Parathyroid adenoma (tissue), 2 donors: ENCODE measurements at regions not wholly inside any gene's neighbourhood (a gene's known extent, or its start where the extent isn't known, plus 50 kb on each side); places are given as distances from the start of the nearest gene placed in this dataset.

ENCODE experiments used
- H2AFZ ChIP-seq: fragments of 300-600 bp; sonication (generic); one replicate; pipeline ENCODE4 v1.7.0; 2017; ENCODE audit warnings: antibody characterized with exemption, mild to moderate bottlenecking
- H3K27ac ChIP-seq: fragments of 300-600 bp; sonication (generic); one replicate; pipeline ENCODE4 v1.7.0; 2017
- H3K27me3 ChIP-seq: fragments of 300-600 bp; sonication (generic); one replicate; pipeline ENCODE4 v1.7.0; 2017; ENCODE audit warnings: low read length; ENCODE audit not compliant: control insufficient read depth, insufficient read depth
- H3K36me3 ChIP-seq: fragments of 300-600 bp; sonication (generic); one replicate; pipeline ENCODE4 v1.7.0; 2017; ENCODE audit warnings: low read length; ENCODE audit not compliant: control insufficient read depth, insufficient read depth
- H3K4me1 ChIP-seq: fragments of 300-600 bp; sonication (generic); one replicate; pipeline ENCODE4 v1.7.0; 2017; ENCODE audit warnings: control low read depth
- H3K4me2 ChIP-seq: fragments of 300-600 bp; sonication (generic); one replicate; pipeline ENCODE4 v1.7.0; 2017; ENCODE audit warnings: low read length
- H3K4me3 ChIP-seq: fragments of 300-600 bp; sonication (generic); one replicate; pipeline ENCODE4 v1.7.0; 2017; ENCODE audit warnings: low read depth, low read length
- H3K79me2 ChIP-seq: fragments of 300-600 bp; sonication (generic); one replicate; pipeline ENCODE4 v1.7.0; 2017; ENCODE audit warnings: control low read depth
- H3K9ac ChIP-seq: fragments of 300-600 bp; sonication (generic); one replicate; pipeline ENCODE4 v1.7.0; 2017; ENCODE audit warnings: mild to moderate bottlenecking
- H3K9me3 ChIP-seq: fragments of 300-600 bp; sonication (generic); one replicate; pipeline ENCODE4 v1.7.0; 2017; ENCODE audit warnings: low read length; ENCODE audit not compliant: control insufficient read depth
- TF ChIP-seq, protein P1 (sequence below): fragments of 300-600 bp; sonication (generic); IDR thresholded peaks from one replicate; pipeline ENCODE4 v1.7.0; 2017; ENCODE audit warnings: antibody characterized with exemption, mild to moderate bottlenecking
- donor health status: primary hyperparathyroidism.

DNA sequence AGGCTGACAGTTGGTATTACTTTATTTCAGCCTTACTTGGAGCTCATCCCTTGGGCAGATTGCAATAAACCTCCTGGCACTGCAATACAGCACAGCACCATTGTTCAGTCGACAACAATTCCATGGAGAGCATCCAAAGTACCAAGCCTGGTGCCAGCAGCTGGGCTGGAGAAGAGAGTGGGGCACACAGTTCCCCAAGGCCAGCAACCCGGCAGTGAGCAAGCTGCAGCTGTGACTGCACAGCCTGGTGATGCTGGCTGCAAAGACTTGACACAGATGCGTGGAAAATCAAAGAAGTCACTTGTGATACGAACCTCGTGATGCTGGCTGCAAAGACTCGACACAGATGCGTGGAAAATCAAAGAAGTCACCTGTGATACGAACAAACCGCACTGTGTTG, 125.4 kb downstream of the ATPSCKMT start:
- Histone ChIP-seq H3K36me3 (no peaks in the 10 kb centered on the region), H3K4me3 (no peak overlapping the region), H3K79me2 (no peaks in the 10 kb centered on the region), H3K9ac (no peak overlapping the region), H3K4me2 (no peak overlapping the region), H3K27ac (no peak overlapping the region), H3K9me3 (no peaks in the 10 kb centered on the region), H2AFZ (no peak overlapping the region), H3K27me3 (no peaks in the 10 kb centered on the region), H3K4me1 (no peaks in the 10 kb centered on the region)
- TF ChIP-seq, protein P1, sequence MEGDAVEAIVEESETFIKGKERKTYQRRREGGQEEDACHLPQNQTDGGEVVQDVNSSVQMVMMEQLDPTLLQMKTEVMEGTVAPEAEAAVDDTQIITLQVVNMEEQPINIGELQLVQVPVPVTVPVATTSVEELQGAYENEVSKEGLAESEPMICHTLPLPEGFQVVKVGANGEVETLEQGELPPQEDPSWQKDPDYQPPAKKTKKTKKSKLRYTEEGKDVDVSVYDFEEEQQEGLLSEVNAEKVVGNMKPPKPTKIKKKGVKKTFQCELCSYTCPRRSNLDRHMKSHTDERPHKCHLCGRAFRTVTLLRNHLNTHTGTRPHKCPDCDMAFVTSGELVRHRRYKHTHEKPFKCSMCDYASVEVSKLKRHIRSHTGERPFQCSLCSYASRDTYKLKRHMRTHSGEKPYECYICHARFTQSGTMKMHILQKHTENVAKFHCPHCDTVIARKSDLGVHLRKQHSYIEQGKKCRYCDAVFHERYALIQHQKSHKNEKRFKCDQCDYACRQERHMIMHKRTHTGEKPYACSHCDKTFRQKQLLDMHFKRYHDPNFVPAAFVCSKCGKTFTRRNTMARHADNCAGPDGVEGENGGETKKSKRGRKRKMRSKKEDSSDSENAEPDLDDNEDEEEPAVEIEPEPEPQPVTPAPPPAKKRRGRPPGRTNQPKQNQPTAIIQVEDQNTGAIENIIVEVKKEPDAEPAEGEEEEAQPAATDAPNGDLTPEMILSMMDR = no peak

DNA sequence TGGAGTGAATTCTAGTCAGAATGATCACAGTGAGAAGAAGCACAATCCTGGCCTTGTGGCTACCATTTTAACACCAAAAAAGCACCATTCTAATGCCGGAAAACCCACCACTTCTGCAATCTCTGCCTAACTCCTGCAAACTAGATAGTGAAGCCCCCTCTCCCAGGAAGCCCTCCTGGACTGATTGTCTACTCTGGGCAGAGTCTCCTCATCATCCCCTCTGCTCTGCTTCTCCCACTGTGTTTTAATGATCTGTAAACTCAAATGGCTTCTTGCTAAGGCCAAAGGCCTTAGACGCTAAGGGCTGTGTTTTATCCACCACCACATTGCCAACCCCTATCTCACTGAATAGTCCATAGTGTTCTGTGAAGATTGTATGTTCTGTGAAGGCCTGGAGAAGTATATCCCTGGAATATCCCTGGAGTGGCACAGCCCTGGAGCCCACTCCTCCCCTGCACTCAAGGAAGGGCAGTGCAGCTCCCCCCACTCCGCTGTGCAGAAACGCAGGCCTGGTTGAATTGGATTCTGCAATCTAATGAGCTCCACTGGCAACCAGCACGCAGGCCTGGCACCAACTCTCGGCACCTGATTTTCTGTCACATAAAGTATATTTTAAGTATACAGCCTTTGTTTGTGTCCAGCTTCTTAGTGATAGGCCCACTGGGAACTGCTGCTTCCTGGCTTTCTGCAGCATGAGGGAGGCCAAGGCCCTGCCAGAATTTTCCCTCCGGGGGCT, 126.3 kb downstream of the ATPSCKMT start:
- H3K4me2 ChIP-seq = no peak overlapping the region
- no peaks in the 10 kb centered on the region for H3K27me3 ChIP-seq
- H3K27ac ChIP-seq = no peak overlapping the region
- no peaks in the 10 kb centered on the region for H3K9me3 ChIP-seq
- no peaks in the 10 kb centered on the region for H3K79me2 ChIP-seq
- H3K36me3 ChIP-seq = no peaks in the 10 kb centered on the region
- H2AFZ ChIP-seq = no peak overlapping the region
- H3K4me3 ChIP-seq = no peak overlapping the region
- TF ChIP-seq, protein P1 = no peak
- H3K9ac ChIP-seq = no peak overlapping the region
- H3K4me1 ChIP-seq = no peaks in the 10 kb centered on the region

DNA sequence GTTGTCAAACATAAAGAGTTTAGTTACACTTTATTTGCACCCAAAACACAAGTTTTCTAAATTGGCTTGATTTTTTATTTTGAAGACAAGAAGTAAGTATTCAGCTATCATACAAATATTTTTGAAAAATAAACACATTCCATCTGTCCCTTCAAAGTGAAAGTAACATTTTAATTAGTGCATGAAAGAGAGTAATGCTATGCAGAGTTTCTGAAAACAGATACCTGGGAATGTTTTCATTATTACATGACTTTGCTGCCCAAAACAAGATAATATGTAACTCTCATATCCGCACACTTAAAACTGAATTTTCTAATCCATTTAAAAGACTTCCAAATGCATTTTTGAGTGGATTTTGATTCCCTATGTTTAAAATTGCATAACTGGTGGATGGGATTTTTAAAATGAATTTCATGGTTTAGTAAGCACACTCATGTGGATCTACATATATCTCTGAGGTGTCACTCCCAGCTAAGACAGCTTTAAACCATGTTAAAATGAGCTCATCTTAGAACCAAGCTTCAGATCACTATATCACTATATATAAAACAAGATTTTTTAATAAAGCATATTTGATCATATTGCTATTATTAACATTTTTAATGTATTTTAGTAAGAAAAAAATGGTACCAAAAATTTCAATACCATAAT, 127.5 kb downstream of the ATPSCKMT start:
- Histone ChIP-seq H3K9me3 (no peaks in the 10 kb centered on the region), H3K36me3 (no peaks in the 10 kb centered on the region), H3K4me2 (no peak overlapping the region), H3K4me3 (no peak overlapping the region), H3K4me1 (no peaks in the 10 kb centered on the region), H3K9ac (no peak overlapping the region), H3K27ac (no peak overlapping the region), H2AFZ (no peak overlapping the region), H3K27me3 (no peaks in the 10 kb centered on the region), H3K79me2 (no peaks in the 10 kb centered on the region)
- TF ChIP-seq, protein P1 = no peak

DNA sequence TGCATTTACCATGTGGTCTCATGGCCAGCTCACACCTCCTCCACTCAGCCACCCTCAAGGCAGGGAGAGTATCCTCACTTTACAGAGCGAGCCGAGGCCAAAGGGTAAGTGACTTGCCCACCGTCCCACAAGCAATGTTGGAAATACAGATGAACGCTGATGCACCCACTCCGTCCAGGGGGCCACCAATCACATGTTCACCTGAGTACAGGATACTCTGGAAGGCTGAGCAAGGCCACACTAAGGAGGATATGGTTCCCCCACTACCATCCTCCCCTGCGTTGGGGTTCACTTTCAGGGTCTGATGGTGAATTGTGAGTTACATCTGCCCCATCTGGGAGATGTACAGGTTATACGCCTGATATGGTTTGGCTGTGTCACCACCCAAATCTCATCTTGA, 128.8 kb downstream of the ATPSCKMT start:
- Histone ChIP-seq H3K9ac (no peak overlapping the region), H3K27ac (no peak overlapping the region), H3K4me3 (no peak overlapping the region), H3K9me3 (no peaks in the 10 kb centered on the region), H2AFZ (no peak overlapping the region), H3K79me2 (no peaks in the 10 kb centered on the region), H3K36me3 (no peaks in the 10 kb centered on the region), H3K27me3 (no peaks in the 10 kb centered on the region), H3K4me1 (no peaks in the 10 kb centered on the region), H3K4me2 (no peak overlapping the region)
- TF ChIP-seq, protein P1 = no peak
